OCI-LY1 (cell line): ENCODE measurements at regions not wholly inside any gene's neighbourhood (a gene's known extent, or its start where the extent isn't known, plus 50 kb on each side); places are given as distances from the start of the nearest gene placed in this dataset.
A peak's percentile ranks its signal among the peaks of the same experiment; 100 is the strongest.

ENCODE experiments used
- H2AFZ ChIP-seq: fragments of 200-600 bp; sonication (generic), shearing (Covaris generic); 2 replicates; pipeline ENCODE4 v1.6.0; 2014; ENCODE audit warnings: antibody characterized with exemption, mild to moderate bottlenecking, low read length
- H3F3A ChIP-seq: fragments of 200-600 bp; sonication (generic), shearing (Covaris generic); 2 replicates; pipeline ENCODE4 v1.6.0; 2014; ENCODE audit warnings: mild to moderate bottlenecking, antibody characterized with exemption, low read length, moderate library complexity; ENCODE audit not compliant: insufficient read depth
- H3K27ac ChIP-seq: fragments of 200-600 bp; sonication (generic); 2 replicates; pipeline ENCODE4 v1.5.1; 2014; ENCODE audit warnings: low read length, mixed run types, mild to moderate bottlenecking, low read depth; ENCODE audit not compliant: poor library complexity, severe bottlenecking
- H3K27me3 ChIP-seq: fragments of 200-600 bp; sonication (generic); 2 replicates; pipeline ENCODE4 v1.6.0; 2014; ENCODE audit warnings: antibody characterized with exemption, mild to moderate bottlenecking, low read length, moderate library complexity; ENCODE audit not compliant: insufficient read depth
- H3K36me3 ChIP-seq: fragments of 200-600 bp; sonication (generic); 2 replicates; pipeline ENCODE4 v1.6.1; 2014; ENCODE audit warnings: mild to moderate bottlenecking, antibody characterized with exemption, low read length, moderate library complexity, mixed read lengths; ENCODE audit not compliant: insufficient read depth
- H3K4me1 ChIP-seq: fragments of 200-600 bp; sonication (generic); 2 replicates; pipeline ENCODE4 v1.5.1; 2014; ENCODE audit warnings: mild to moderate bottlenecking, low read length, moderate library complexity; ENCODE audit not compliant: insufficient read depth, severe bottlenecking
- H3K4me2 ChIP-seq: fragments of 200-600 bp; sonication (generic), shearing (Covaris generic); 2 replicates; pipeline ENCODE4 v1.6.1; 2014; ENCODE audit warnings: low read length
- H3K4me3 ChIP-seq: fragments of 200-600 bp; sonication (generic); 2 replicates; pipeline ENCODE4 v1.5.1; 2014; ENCODE audit warnings: low read length, low read depth, mild to moderate bottlenecking, mixed read lengths; ENCODE audit not compliant: poor library complexity, severe bottlenecking
- H3K79me2 ChIP-seq: fragments of 200-600 bp; shearing (Covaris generic); 2 replicates; pipeline ENCODE4 v1.6.1; 2016; ENCODE audit warnings: mixed run types, low read length, mixed read lengths; ENCODE audit not compliant: insufficient read depth
- H3K9ac ChIP-seq: fragments of 200-600 bp; sonication (generic), shearing (Covaris generic); 2 replicates; pipeline ENCODE4 v1.6.1; 2014; ENCODE audit warnings: mild to moderate bottlenecking, low read length, mixed read lengths
- H3K9me2 ChIP-seq: fragments of 200-600 bp; sonication (generic), shearing (Covaris generic); 2 replicates; pipeline ENCODE4 v1.6.1; 2014; ENCODE audit warnings: low read depth, mild to moderate bottlenecking, low read length, mixed read lengths
- H3K9me3 ChIP-seq: fragments of 200-600 bp; shearing (Covaris generic); 2 replicates; pipeline ENCODE4 v1.6.1; 2014; ENCODE audit warnings: low read length, mixed read lengths
- H4K20me1 ChIP-seq: fragments of 200-600 bp; sonication (generic), shearing (Covaris generic); 2 replicates; pipeline ENCODE4 v1.6.0; 2016; ENCODE audit warnings: mild to moderate bottlenecking, low read length; ENCODE audit not compliant: insufficient read depth
- CTCF ChIP-seq: fragments of 200-600 bp; sonication (generic), shearing (Covaris generic); IDR thresholded peaks from 2 replicates; pipeline ENCODE4 v1.5.1; 2017; ENCODE audit warnings: mild to moderate bottlenecking, antibody characterized with exemption, low read length, moderate library complexity, mixed read lengths
- EZH2 ChIP-seq: fragments of 200-600 bp; sonication (generic), shearing (Covaris generic); IDR thresholded peaks from 2 replicates; pipeline ENCODE4 v1.8.0; 2017; ENCODE audit warnings: borderline replicate concordance, mixed run types, mild to moderate bottlenecking, antibody characterized with exemption, low read length, moderate library complexity, mixed read lengths

DNA sequence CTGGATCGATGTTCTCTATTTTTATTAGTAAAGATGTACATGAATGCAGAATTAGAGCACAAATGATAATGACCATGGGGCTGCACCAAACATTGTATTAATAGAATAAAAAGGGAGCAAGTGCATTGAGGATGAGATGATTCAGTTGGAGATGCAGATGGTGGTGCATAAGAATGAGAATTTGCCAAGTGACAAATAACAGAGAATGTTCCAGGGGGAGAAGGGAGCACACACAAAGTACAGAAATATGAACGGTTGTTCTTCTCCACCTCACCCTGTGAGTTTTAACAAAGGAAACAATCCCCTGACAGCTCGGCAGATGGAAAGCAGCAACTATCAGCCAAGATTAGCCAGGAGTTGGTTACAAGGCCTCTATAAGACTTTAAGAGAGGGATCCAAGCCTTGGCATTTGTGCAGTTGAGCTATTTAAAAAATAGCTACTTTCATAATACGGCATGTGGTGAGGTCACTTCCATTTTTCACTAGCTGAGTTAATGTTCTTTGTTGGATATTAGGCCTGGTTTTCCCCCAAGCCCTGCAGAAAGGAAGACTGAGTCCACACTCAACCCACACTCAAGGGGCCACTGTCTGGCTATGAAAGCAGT, 462.5 kb downstream of the TNS3 start:
- H3K4me1 ChIP-seq, result no peaks in the 10 kb centered on the region
- H3K9ac ChIP-seq, result no peak overlapping the region
- H3K27me3 ChIP-seq, result no peaks in the 10 kb centered on the region
- H3K9me3 ChIP-seq, result no peaks in the 10 kb centered on the region
- no peak overlapping the region for H2AFZ ChIP-seq
- TF ChIP-seq CTCF (no peak), EZH2 (no peak)
- no peaks in the 10 kb centered on the region for H4K20me1 ChIP-seq
- no peak overlapping the region for H3K4me2 ChIP-seq
- H3F3A ChIP-seq, result no peaks in the 10 kb centered on the region
- H3K4me3 ChIP-seq, result no peak overlapping the region
- H3K36me3 ChIP-seq, result no peaks in the 10 kb centered on the region
- H3K27ac ChIP-seq, result no peak overlapping the region
- H3K79me2 ChIP-seq, result no peaks in the 10 kb centered on the region
- H3K9me2 ChIP-seq, result no peaks in the 10 kb centered on the region

- H3K27ac ChIP-seq, result peak overlapping the region; percentile 27
- peaks cover 56% of the 10 kb centered on the region for H3K4me1 ChIP-seq
- H3K4me2 ChIP-seq, result no peak overlapping the region
- no peak overlapping the region for H2AFZ ChIP-seq
- no peaks in the 10 kb centered on the region for H3K9me2 ChIP-seq
- no peaks in the 10 kb centered on the region for H4K20me1 ChIP-seq
- H3K4me3 ChIP-seq, result no peak overlapping the region
- no peaks in the 10 kb centered on the region for H3K36me3 ChIP-seq
- TF ChIP-seq EZH2, result no peak
- no peak for TF ChIP-seq CTCF
- no peaks in the 10 kb centered on the region for H3K79me2 ChIP-seq
- no peaks in the 10 kb centered on the region for H3K27me3 ChIP-seq
- no peaks in the 10 kb centered on the region for H3K9me3 ChIP-seq
- no peak overlapping the region for H3K9ac ChIP-seq
- 0 out of 2 replicates have a peak, but pooled peaks cover 2% of the 10 kb centered on the region for H3F3A ChIP-seq
Observed at GRCh38 chr7:47104206-47104549, 477.7 kb downstream of the TNS3 start.

- Histone ChIP-seq H3F3A (0 out of 2 replicates have a peak, but pooled peaks cover 2% of the 10 kb centered on the region), H3K4me2 (no peak overlapping the region; the same call in 1 of the 2 replicates)
- TF ChIP-seq EZH2, result no peak
- TF ChIP-seq CTCF, result no peak
Observed at GRCh38 chr7:47103498-47104205, 478.3 kb downstream of the TNS3 start.

More at GRCh38 chr7:47103498-47104205, 478.3 kb downstream of the TNS3 start:
- Histone ChIP-seq H2AFZ (no peak overlapping the region), H3K27me3 (no peaks in the 10 kb centered on the region), H4K20me1 (no peaks in the 10 kb centered on the region), H3K9ac (no peak overlapping the region), H3K79me2 (no peaks in the 10 kb centered on the region), H3K4me3 (no peak overlapping the region), H3K36me3 (no peaks in the 10 kb centered on the region), H3K9me2 (no peaks in the 10 kb centered on the region), H3K4me1 (peaks cover 56% of the 10 kb centered on the region), H3K27ac (peak overlapping the region; percentile 27), H3K9me3 (no peaks in the 10 kb centered on the region)
